AG08396 (cell line): ENCODE measurements at regions not wholly inside any gene's neighbourhood (a gene's known extent, or its start where the extent isn't known, plus 50 kb on each side); places are given as distances from the start of the nearest gene placed in this dataset.

Experiments
- DNase-seq: peaks from one replicate; pipeline ENCODE4 v3.0.0; 2012; ENCODE audit warnings: low spot score, mixed read lengths

DNA sequence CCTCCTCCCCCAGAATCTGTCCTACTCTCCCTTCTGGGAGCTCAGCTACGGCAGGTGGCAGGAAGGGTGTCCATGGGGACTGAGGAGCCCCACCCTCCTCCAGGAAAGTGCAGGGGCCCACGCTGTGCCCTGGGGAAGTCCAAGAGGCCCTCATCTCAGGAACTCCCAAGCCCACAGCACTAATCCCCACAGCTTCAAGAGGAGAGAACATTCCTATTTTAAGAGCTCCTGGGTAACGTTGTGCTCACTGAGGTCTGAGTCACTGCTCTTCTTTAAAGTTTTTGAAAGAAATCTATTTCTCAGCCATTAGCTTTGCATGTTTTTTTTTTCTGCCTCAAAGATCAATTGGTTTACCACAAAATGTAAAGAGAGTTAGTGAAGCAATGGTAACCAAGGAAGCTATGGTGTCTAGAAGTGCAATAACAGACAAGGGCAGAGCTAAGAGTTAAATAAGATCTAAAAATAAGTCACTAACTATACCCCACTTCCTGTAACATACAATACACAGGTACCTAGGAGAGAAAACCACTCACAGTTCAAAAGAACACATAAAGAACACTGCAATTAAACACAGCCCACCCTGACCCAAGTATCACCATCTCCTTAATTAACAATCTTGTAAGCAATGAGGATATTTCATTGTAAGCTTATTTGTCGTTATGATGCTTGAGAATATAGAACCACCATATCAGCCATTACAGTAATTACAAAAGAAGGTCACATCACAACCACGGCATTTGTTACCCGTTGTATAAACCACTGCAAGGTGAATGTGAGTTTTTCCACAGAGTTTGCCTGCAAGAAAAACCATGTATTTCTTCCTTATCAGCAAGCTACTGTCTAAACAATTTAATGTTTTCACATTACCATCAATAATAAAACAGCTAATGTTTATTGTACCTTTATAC, 382.3 kb upstream of the SLC30A5 start:
- DNase-seq = no peak

DNA sequence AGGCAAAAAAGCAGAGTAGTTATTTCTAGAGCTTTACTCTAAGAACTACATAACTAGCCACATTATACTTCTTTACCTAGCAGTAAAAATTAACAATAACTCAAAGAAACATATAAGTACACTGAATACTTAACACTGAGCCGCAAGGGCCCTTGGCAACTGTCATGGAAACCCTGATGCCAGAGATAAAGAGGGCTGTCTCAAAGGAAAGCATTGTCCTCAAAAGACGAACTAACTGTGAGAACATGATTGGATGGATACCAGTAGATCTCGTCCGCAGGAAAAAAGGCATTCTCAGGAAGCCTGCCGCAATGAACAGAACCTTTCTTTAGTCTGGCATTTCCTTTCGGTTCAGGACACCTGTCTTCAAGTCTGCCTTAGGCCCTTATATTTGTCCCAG, 379.0 kb upstream of the SLC30A5 start:
- no peak for DNase-seq

- DNase-seq = no peak
These were observed 372.8 kb upstream of the SLC30A5 start for GRCh38 chr5:68720884-68721610.

- DNase-seq = no peak
These were observed 371.5 kb upstream of the SLC30A5 start for GRCh38 chr5:68722357-68722756.

GRCh38 chr5:68725905-68726683, 367.7 kb upstream of the SLC30A5 start:
- DNase-seq = no peak

GRCh38 chr5:68727931-68728330, 365.9 kb upstream of the SLC30A5 start:
- DNase-seq = no peak

GRCh38 chr5:68729678-68730077, 364.1 kb upstream of the SLC30A5 start:
- DNase-seq = no peak

GRCh38 chr5:68730220-68730978, 363.4 kb upstream of the SLC30A5 start:
- DNase-seq = peak; percentile 63

GRCh38 chr5:68730979-68731654, 362.7 kb upstream of the SLC30A5 start:
- DNase-seq = no peak

GRCh38 chr5:68732251-68732650, 361.6 kb upstream of the SLC30A5 start:
- no peak for DNase-seq

DNA sequence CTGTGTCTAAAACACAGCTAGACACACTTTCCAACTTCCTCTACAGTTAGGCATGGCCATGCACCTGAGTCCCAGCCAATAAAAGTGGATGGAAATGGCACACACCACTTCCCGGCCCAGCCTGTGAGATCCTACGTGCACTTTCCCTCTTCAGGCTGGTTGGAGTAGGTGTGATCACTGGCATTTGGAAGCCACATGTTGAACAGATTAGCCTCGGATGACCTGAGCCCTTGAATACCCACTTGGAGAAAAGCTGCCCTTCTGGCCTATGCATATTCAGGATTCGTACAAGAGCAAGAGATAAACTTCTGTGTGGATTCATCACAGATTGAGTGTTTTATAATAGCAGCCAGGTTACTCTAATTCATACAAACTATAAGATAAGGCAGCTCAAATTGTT, 359.0 kb upstream of the SLC30A5 start:
- no peak for DNase-seq

GRCh38 chr5:68738236-68738635, 355.6 kb upstream of the SLC30A5 start:
- DNase-seq = no peak

DNA sequence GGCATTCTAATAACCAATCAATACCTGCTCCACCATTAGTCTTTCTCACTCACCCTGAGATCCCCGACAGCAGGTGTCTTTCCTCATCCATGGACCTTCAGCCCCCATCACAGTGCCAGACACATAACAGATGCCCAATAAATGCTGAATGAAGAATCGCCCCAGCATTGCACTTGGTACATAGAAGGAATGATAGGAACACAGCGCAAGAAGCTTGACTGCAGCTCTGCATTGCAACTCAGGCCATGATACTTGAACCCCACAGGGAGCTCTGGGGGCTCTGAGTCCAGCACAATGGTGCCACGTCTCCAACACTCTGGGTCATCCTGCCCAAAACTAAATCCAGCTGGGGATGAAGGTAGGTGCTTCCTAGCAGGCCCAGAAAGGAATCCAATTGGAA, 355.0 kb upstream of the SLC30A5 start:
- no peak for DNase-seq

GRCh38 chr5:68739752-68740151, 354.1 kb upstream of the SLC30A5 start:
- DNase-seq = no peak

- DNase-seq = no peak
These were observed 353.4 kb upstream of the SLC30A5 start for GRCh38 chr5:68740226-68740910.

DNA sequence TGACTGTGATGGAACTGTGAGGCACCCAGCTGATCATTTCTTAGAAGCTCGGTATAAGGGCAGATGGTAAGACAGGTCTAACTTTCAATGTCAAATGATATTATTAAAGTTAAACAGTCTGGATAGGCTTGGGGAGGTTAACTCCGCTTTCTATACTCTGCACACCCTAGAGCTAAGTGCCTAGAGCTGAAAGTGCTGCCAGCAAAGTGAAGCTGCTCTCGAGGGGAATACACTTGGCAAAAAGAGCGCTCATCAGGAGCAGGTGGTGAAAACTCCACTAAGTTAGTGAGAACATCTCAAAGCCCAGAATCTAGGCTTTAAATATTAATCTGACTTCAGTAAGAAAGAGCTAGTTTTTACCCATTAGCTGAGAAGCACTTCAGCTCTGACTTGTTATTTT, 349.6 kb upstream of the SLC30A5 start:
- no peak for DNase-seq

DNA sequence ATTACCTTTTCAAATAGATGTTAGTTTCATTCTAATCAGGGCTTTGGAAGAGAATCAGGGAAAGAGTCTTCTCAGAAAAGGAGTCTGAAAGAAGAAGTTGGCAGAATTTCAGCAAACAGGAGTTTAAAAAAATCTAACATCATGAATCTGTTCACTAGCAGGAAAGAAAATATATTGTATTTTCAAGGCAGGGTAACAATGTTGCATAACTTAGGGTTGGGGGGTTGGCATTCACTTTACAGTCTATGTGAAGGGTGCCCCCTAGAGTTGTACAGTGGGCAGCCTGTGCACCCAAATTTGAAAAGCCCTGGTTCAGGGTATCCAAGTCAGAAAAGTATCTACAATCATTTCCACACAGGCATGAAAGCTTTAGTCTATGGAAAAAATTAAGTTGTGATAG, 348.4 kb upstream of the SLC30A5 start:
- DNase-seq = no peak

DNA sequence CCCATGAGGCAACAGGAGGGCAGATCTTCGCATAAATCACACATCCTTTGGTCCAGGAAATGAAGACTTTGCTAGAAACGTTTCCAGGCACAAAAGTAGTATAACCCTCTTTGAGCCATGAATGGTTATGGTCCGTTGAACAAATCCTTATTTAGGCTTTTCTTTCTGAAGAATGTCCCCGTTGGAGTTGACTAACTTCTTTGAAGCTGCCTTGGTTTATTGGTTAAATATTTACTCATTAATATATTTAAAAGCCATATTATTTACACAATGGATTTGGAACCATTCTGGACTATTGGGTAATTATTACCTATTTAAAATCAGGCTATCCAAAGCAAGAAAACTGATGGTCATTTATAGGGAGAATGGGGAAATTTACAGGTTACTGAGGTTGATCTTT, 347.6 kb upstream of the SLC30A5 start:
- no peak for DNase-seq

DNA sequence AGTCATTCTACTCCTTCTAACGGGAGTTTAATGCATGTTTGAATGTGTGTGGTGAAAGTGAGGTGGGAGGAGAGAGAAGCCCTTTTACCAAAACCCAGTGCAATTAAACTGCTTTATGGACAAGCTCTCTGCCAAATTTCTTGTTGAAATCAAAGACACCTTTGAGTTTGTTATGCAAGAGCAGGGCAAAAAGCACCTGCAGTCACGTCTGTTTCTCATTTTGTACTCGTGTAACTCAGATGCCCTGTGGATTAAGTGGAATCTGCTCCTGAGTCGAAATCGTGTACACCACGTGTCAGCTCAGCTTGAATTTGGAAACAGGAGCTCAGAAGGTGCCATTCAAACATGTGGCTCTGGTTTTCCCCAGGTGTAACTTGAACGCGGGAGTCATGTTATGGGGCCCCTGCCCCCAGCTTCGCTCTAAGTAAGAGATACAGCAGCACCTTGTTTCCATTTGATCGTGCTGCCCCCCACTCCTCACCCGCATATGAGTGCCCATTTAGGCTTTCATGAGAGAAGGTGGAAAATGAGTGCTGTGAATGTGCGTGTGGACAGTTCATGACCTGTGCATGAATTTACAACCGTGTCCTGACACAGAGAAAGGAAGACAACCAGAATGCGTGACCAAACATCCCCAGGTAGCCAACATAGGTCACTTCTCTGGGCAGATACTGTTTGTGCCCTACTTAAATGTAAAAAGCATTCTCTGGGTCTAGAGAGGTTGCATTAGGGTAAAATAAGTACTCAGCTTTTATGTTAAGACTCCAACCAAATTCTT, 347.0 kb upstream of the SLC30A5 start:
- DNase-seq = no peak

GRCh38 chr5:68747521-68747920, 346.3 kb upstream of the SLC30A5 start:
- DNase-seq = no peak
